ENCODE measurements at regions not wholly inside any gene's neighbourhood (a gene's known extent, or its start where the extent isn't known, plus 50 kb on each side); places are given as distances from the start of the nearest gene placed in this dataset.
"Not testable (repeated sequence)": the region's sequence is repeated elsewhere in the genome, so short reads cannot be mapped to it uniquely, and the experiment has no call there.

DNA sequence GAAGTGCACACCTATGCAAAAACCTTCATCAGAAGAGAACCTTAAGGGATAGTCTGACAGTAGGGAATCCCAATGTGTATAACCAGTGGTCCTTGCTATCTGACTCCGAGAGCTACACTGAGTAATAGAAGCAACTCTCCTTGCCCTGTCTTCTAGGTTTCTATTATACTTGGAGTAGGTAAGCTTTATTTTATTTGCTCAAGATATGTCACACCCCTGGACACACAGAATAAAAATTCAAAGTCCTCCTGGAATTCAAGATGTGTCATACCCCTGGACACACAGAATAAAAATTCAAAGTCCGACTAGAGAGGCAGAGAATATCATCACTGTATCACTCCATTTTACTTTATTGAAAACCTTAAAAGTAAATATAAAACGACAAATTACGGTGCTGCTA lies 69.5 kb upstream of the NBPF11 start:
- TF ChIP-seq, protein P1, sequence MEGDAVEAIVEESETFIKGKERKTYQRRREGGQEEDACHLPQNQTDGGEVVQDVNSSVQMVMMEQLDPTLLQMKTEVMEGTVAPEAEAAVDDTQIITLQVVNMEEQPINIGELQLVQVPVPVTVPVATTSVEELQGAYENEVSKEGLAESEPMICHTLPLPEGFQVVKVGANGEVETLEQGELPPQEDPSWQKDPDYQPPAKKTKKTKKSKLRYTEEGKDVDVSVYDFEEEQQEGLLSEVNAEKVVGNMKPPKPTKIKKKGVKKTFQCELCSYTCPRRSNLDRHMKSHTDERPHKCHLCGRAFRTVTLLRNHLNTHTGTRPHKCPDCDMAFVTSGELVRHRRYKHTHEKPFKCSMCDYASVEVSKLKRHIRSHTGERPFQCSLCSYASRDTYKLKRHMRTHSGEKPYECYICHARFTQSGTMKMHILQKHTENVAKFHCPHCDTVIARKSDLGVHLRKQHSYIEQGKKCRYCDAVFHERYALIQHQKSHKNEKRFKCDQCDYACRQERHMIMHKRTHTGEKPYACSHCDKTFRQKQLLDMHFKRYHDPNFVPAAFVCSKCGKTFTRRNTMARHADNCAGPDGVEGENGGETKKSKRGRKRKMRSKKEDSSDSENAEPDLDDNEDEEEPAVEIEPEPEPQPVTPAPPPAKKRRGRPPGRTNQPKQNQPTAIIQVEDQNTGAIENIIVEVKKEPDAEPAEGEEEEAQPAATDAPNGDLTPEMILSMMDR (IDR thresholded peaks at IDR 0.05), result not testable (repeated sequence)
- not testable (repeated sequence) for TF ChIP-seq EZH2phosphoT487, EZH2 (IDR thresholded peaks at IDR 0.05)

Measured in neural progenitor cell (in vitro differentiated cells).